Naive thymus-derived CD4-positive, alpha-beta T cell (primary cell): ENCODE measurements at regions not wholly inside any gene's neighbourhood (a gene's known extent, or its start where the extent isn't known, plus 50 kb on each side); places are given as distances from the start of the nearest gene placed in this dataset.
"Not testable (repeated sequence)": the region's sequence is repeated elsewhere in the genome, so short reads cannot be mapped to it uniquely, and the experiment has no call there.

Experiments
- ATAC-seq: fragments of 150-1000 bp; cut with Tn5 transposase; 2 replicates; pipeline ENCODE4 v1.10.0; 2021; ENCODE audit warnings: mild to moderate bottlenecking, moderate library complexity
- CTCF ChIA-PET: fragments of 350-600 bp; sonication (Branson Sonifier 250); formaldehyde crosslinking; loops from one replicate; lab custom pipeline; 2021; ENCODE audit warnings: antibody characterized with exemption; lab: Charles Lee
- POLR2A ChIA-PET: fragments of 350-600 bp; sonication (Branson Sonifier 250); formaldehyde crosslinking; loops from one replicate; lab custom pipeline; 2021; ENCODE audit warnings: antibody characterized with exemption, inconsistent platforms; lab: Charles Lee
- DNase-seq, 9 donors: peaks; one replicate each; pipeline versions ENCODE4 v3.0.0 to v3.0.0-alpha.2; 2020 to 2022; ENCODE audit warnings: mixed read lengths in 1 of 9
- H3K27ac ChIP-seq: one replicate; pipeline ENCODE4 v1.7.0; 2013; ENCODE audit warnings: mild to moderate bottlenecking, low read depth, low read length, moderate library complexity
- H3K27me3 ChIP-seq, 2 donors: one replicate each; pipeline ENCODE4 v1.7.0; 2013; ENCODE audit warnings: low read length in 2 of 2, mild to moderate bottlenecking in 2 of 2, moderate library complexity in 2 of 2; ENCODE audit not compliant: control insufficient read depth in 2 of 2, insufficient read depth in 2 of 2
- H3K36me3 ChIP-seq, 3 experiments: 1 replicate in 2 of 3; 2 replicates in 1 of 3; pipeline ENCODE4 v1.7.0; 2013; ENCODE audit warnings: low read length in 3 of 3, mild to moderate bottlenecking in 3 of 3, moderate library complexity in 1 of 3; ENCODE audit not compliant: insufficient read depth in 3 of 3, control insufficient read depth in 2 of 3
- H3K4me1 ChIP-seq, 2 donors: one replicate each; pipeline ENCODE4 v1.7.0; 2013; ENCODE audit warnings: low read length in 2 of 2, mild to moderate bottlenecking in 2 of 2, moderate library complexity in 1 of 2; ENCODE audit not compliant: control insufficient read depth in 2 of 2, insufficient read depth in 2 of 2
- H3K4me3 ChIP-seq: 2 replicates; pipeline ENCODE4 v1.7.0; 2013; ENCODE audit warnings: mild to moderate bottlenecking, low read length
- H3K9me3 ChIP-seq, 3 experiments: 1 replicate in 2 of 3; 2 replicates in 1 of 3; pipeline ENCODE4 v1.7.0; 2013; ENCODE audit warnings: low read length in 3 of 3; ENCODE audit not compliant: control insufficient read depth in 2 of 3
- H3K27ac Mint-ChIP-seq, 9 donors: one replicate each; pipeline ENCODE4 v1.8.0; 2020 to 2022; ENCODE audit warnings: mixed read lengths in 9 of 9, mild to moderate bottlenecking in 8 of 9, moderate library complexity in 5 of 9, inconsistent platforms in 2 of 9
- H3K27me3 Mint-ChIP-seq, 5 donors: one replicate each; pipeline ENCODE4 v1.8.0; 2021 to 2022; ENCODE audit warnings: mixed read lengths in 5 of 5, mild to moderate bottlenecking in 1 of 5
- H3K36me3 Mint-ChIP-seq, 5 donors: one replicate each; pipeline ENCODE4 v1.8.0; 2020 to 2022; ENCODE audit warnings: mixed read lengths in 5 of 5, mild to moderate bottlenecking in 3 of 5, inconsistent platforms in 1 of 5
- H3K4me1 Mint-ChIP-seq, 7 donors: one replicate each; pipeline ENCODE4 v1.8.0; 2020 to 2022; ENCODE audit warnings: mixed read lengths in 7 of 7, mild to moderate bottlenecking in 3 of 7, inconsistent platforms in 1 of 7
- H3K4me3 Mint-ChIP-seq, 10 donors: one replicate each; pipeline ENCODE4 v1.8.0; 2020 to 2022; ENCODE audit warnings: mild to moderate bottlenecking in 10 of 10, mixed read lengths in 10 of 10, moderate library complexity in 6 of 10, inconsistent platforms in 2 of 10
- H3K9me3 Mint-ChIP-seq, 11 donors: one replicate each; pipeline ENCODE4 v1.8.0; 2020 to 2022; ENCODE audit warnings: mixed read lengths in 11 of 11, mild to moderate bottlenecking in 4 of 11, inconsistent platforms in 1 of 11, moderate library complexity in 1 of 11
- intact Hi-C, 2 donors: fragments of 100-400 bp; cut with micrococcal nuclease; formaldehyde crosslinking; loops; one replicate each; pipeline ENCODE4 v1.15.1; 2023

- H3K27me3 ChIP-seq, H3K4me1 ChIP-seq, H3K27ac ChIP-seq, H3K9me3 ChIP-seq, CTCF ChIA-PET, intact Hi-C loops, H3K27ac Mint-ChIP-seq, H3K4me1 Mint-ChIP-seq, H3K36me3 ChIP-seq, H3K27me3 Mint-ChIP-seq, H3K4me3 Mint-ChIP-seq, POLR2A ChIA-PET, DNase-seq, H3K36me3 Mint-ChIP-seq, ATAC-seq, H3K4me3 ChIP-seq, H3K9me3 Mint-ChIP-seq: not testable (repeated sequence)
Observed at GRCh38 chrY:17643052-17643451, 237.0 kb downstream of the CDY2B start.

DNA sequence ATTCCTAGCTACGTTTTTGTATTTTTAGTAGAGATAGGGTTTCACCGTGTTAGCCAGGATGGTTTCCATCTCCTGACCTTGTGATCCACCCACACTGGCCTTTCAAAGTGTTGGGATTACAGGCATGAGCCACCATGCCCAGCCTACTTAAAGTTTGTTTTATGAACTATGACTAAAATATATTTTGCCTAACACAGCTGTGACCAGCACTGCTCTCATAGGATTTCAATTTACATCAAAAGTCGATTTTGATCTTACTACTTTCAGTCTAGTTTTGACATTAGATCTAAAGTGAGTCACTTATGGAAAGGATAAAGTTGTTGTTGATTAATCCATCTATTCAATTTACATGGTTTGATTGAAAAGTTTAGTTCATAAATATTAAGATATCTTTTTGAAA lies 245.5 kb downstream of the CDY2B start:
- H3K27ac Mint-ChIP-seq, H3K4me1 Mint-ChIP-seq, CTCF ChIA-PET, ATAC-seq, H3K4me3 ChIP-seq, H3K27me3 ChIP-seq, intact Hi-C loops, DNase-seq, H3K36me3 ChIP-seq, H3K9me3 Mint-ChIP-seq, H3K4me1 ChIP-seq, H3K4me3 Mint-ChIP-seq, H3K27me3 Mint-ChIP-seq, H3K27ac ChIP-seq, POLR2A ChIA-PET, H3K36me3 Mint-ChIP-seq, H3K9me3 ChIP-seq: not testable (repeated sequence)

- POLR2A ChIA-PET, intact Hi-C loops, H3K27ac ChIP-seq: not testable (repeated sequence)
Observed at GRCh38 chrY:17611256-17611655, 268.8 kb downstream of the CDY2B start.

GRCh38 chrY:17610649-17611048 lies 269.4 kb downstream of the CDY2B start:
- H3K36me3 ChIP-seq, ATAC-seq, H3K4me1 Mint-ChIP-seq, H3K27me3 ChIP-seq, intact Hi-C loops, H3K4me3 ChIP-seq, CTCF ChIA-PET, DNase-seq, H3K4me1 ChIP-seq, POLR2A ChIA-PET, H3K27ac Mint-ChIP-seq, H3K4me3 Mint-ChIP-seq, H3K9me3 Mint-ChIP-seq, H3K27ac ChIP-seq, H3K36me3 Mint-ChIP-seq, H3K9me3 ChIP-seq, H3K27me3 Mint-ChIP-seq: not testable (repeated sequence)

More at GRCh38 chrY:17611256-17611655, 268.8 kb downstream of the CDY2B start:
- CTCF ChIA-PET, H3K27me3 Mint-ChIP-seq, H3K9me3 ChIP-seq, H3K36me3 ChIP-seq, H3K4me1 Mint-ChIP-seq, H3K4me3 Mint-ChIP-seq, ATAC-seq, H3K9me3 Mint-ChIP-seq, H3K4me1 ChIP-seq, H3K27ac Mint-ChIP-seq, H3K36me3 Mint-ChIP-seq, H3K4me3 ChIP-seq, H3K27me3 ChIP-seq, DNase-seq: not testable (repeated sequence)

GRCh38 chrY:17607150-17607549 lies 272.9 kb downstream of the CDY2B start:
- H3K27ac ChIP-seq, H3K4me3 ChIP-seq, H3K36me3 Mint-ChIP-seq, H3K9me3 ChIP-seq, H3K27ac Mint-ChIP-seq, H3K36me3 ChIP-seq, intact Hi-C loops, ATAC-seq, H3K9me3 Mint-ChIP-seq, POLR2A ChIA-PET, H3K4me1 ChIP-seq, CTCF ChIA-PET, H3K4me3 Mint-ChIP-seq, DNase-seq, H3K27me3 Mint-ChIP-seq, H3K27me3 ChIP-seq, H3K4me1 Mint-ChIP-seq: not testable (repeated sequence)

- intact Hi-C loops, H3K27me3 Mint-ChIP-seq, H3K9me3 Mint-ChIP-seq, H3K4me3 Mint-ChIP-seq, H3K27ac ChIP-seq, CTCF ChIA-PET, H3K27ac Mint-ChIP-seq, H3K36me3 ChIP-seq, H3K4me3 ChIP-seq, DNase-seq, ATAC-seq, H3K4me1 ChIP-seq, H3K9me3 ChIP-seq, POLR2A ChIA-PET, H3K4me1 Mint-ChIP-seq, H3K27me3 ChIP-seq, H3K36me3 Mint-ChIP-seq: not testable (repeated sequence)
Observed at GRCh38 chrY:17599263-17599662, 280.8 kb downstream of the CDY2B start.

GRCh38 chrY:17593748-17594147 lies 286.3 kb downstream of the CDY2B start:
- H3K27ac Mint-ChIP-seq, H3K9me3 Mint-ChIP-seq, H3K27me3 Mint-ChIP-seq, ATAC-seq, DNase-seq, H3K36me3 ChIP-seq, intact Hi-C loops, H3K4me3 Mint-ChIP-seq, H3K9me3 ChIP-seq, H3K27me3 ChIP-seq, H3K4me1 ChIP-seq, H3K4me1 Mint-ChIP-seq, CTCF ChIA-PET, H3K4me3 ChIP-seq, H3K36me3 Mint-ChIP-seq, POLR2A ChIA-PET, H3K27ac ChIP-seq: not testable (repeated sequence)
